ENCODE measurements at regions not wholly inside any gene's neighbourhood (a gene's known extent, or its start where the extent isn't known, plus 50 kb on each side); places are given as distances from the start of the nearest gene placed in this dataset.

- DNase-seq (ENCODE audit: low spot score) = no peak
Measured at GRCh38 chr5:133707629-133708028, 95.3 kb upstream of the FSTL4 start.

GRCh38 chr5:133706506-133707430 lies 94.4 kb upstream of the FSTL4 start:
- no peak for DNase-seq (ENCODE audit: low spot score)

- no peak for DNase-seq (ENCODE audit: low spot score)
Measured at GRCh38 chr5:133705331-133705730, 93.0 kb upstream of the FSTL4 start.

- DNase-seq (ENCODE audit: low spot score) = no peak
Measured at GRCh38 chr5:133704411-133704810, 92.1 kb upstream of the FSTL4 start.

- DNase-seq (ENCODE audit: low spot score) = no peak
Measured at GRCh38 chr5:133703935-133704334, 91.6 kb upstream of the FSTL4 start.

GRCh38 chr5:133702791-133703770 lies 90.7 kb upstream of the FSTL4 start:
- no peak for DNase-seq (ENCODE audit: low spot score)

GRCh38 chr5:133701871-133702270 lies 89.5 kb upstream of the FSTL4 start:
- no peak for DNase-seq (ENCODE audit: low spot score)

GRCh38 chr5:133700251-133700650 lies 87.9 kb upstream of the FSTL4 start:
- DNase-seq (ENCODE audit: low spot score) = no peak

GRCh38 chr5:133698646-133699526 lies 86.5 kb upstream of the FSTL4 start:
- no peak for DNase-seq (ENCODE audit: low spot score)

- no peak for DNase-seq (ENCODE audit: low spot score)
Measured at GRCh38 chr5:133698259-133698554, 85.9 kb upstream of the FSTL4 start.

- DNase-seq (ENCODE audit: low spot score) = no peak
Measured at GRCh38 chr5:133697536-133698258, 85.4 kb upstream of the FSTL4 start.

- DNase-seq (ENCODE audit: low spot score) = no peak
Measured at GRCh38 chr5:133696782-133697507, 84.6 kb upstream of the FSTL4 start.

GRCh38 chr5:133696006-133696584 lies 83.8 kb upstream of the FSTL4 start:
- no peak for DNase-seq (ENCODE audit: low spot score)

GRCh38 chr5:133694181-133694831 lies 82.0 kb upstream of the FSTL4 start:
- DNase-seq (ENCODE audit: low spot score) = no peak

GRCh38 chr5:133691448-133691847 lies 79.1 kb upstream of the FSTL4 start:
- DNase-seq (ENCODE audit: low spot score) = no peak

- DNase-seq (ENCODE audit: low spot score) = no peak
Measured at GRCh38 chr5:133690746-133691145, 78.4 kb upstream of the FSTL4 start.

GRCh38 chr5:133688391-133688790 lies 76.0 kb upstream of the FSTL4 start:
- DNase-seq (ENCODE audit: low spot score) = no peak

- no peak for DNase-seq (ENCODE audit: low spot score)
Measured at GRCh38 chr5:133687212-133688061, 75.1 kb upstream of the FSTL4 start.

- DNase-seq (ENCODE audit: low spot score) = no peak
Measured at GRCh38 chr5:133686566-133686965, 74.2 kb upstream of the FSTL4 start.
